ENCODE measurements at regions not wholly inside any gene's neighbourhood (a gene's known extent, or its start where the extent isn't known, plus 50 kb on each side); places are given as distances from the start of the nearest gene placed in this dataset.

- no peak for TF ChIP-seq CTCF (conservative IDR thresholded peaks at IDR 0.05; ENCODE audit: low read depth, low read length)
- TF ChIP-seq EZH2 (IDR thresholded peaks at IDR 0.05; ENCODE audit: borderline replicate concordance, low read depth, low read length, poor library complexity, severe bottlenecking) = no peak
These were observed 746.6 kb upstream of the ADGRB3 start for GRCh38 chr6:67888546-67888885.

Data from A673 (cell line).